ENCODE measurements at regions not wholly inside any gene's neighbourhood (a gene's known extent, or its start where the extent isn't known, plus 50 kb on each side); places are given as distances from the start of the nearest gene placed in this dataset.

GRCh38 chr1:173408886-173409285 is 68.2 kb upstream of the PRDX6 start:
- H3K4me1 Mint-ChIP-seq (ENCODE audit: low read depth, unreplicated experiment) = no peaks in the 10 kb centered on the region
- H3K27ac Mint-ChIP-seq (ENCODE audit: unreplicated experiment) = no peak overlapping the region
- H3K27me3 Mint-ChIP-seq (ENCODE audit: insufficient read depth, unreplicated experiment) = no peaks in the 10 kb centered on the region
- Histone ChIP-seq H3K27me3 (replicated peaks; ENCODE audit: control insufficient read depth, insufficient read depth, low read length) (no peaks in the 10 kb centered on the region), H3K36me3 (ENCODE audit: control insufficient read depth, insufficient read depth, low read length) (no peaks in the 10 kb centered on the region), H3K9me3 (no peaks in the 10 kb centered on the region), H3K4me3 (ENCODE audit: low read depth, low read length) (no peak overlapping the region), H3K4me1 (no peaks in the 10 kb centered on the region)
- ChIA-PET CTCF (no interaction called here), POLR2A (no interaction called here)
- no peak for DNase-seq
- no peaks in the 10 kb centered on the region for H3K36me3 Mint-ChIP-seq (ENCODE audit: insufficient read depth, unreplicated experiment)
- intact Hi-C loops (cut with micrococcal nuclease; ENCODE audit: unreplicated experiment) = loop anchor here (10.0 kb wide), 1 partner anchor 584 kb away; no protein-coding TSS in a partner anchor
- H3K9me3 Mint-ChIP-seq (ENCODE audit: unreplicated experiment) = no peaks in the 10 kb centered on the region
- BruUV-seq (replicated peaks) = no TSS peak
- TF ChIP-seq CTCF (IDR thresholded peaks at IDR 0.05; ENCODE audit: insufficient read depth in 1 of 2, low read depth in 1 of 2, low read length in 1 of 2, severe bottlenecking in 1 of 2, unreplicated experiment in 1 of 2) = no peak
- H3K4me3 Mint-ChIP-seq (ENCODE audit: unreplicated experiment) = no peak overlapping the region

GRCh38 chr1:173409613-173410012 is 67.5 kb upstream of the PRDX6 start:
- BruUV-seq (replicated peaks) = no TSS peak
- ChIA-PET POLR2A (no interaction called here), CTCF (no interaction called here)
- no peak for TF ChIP-seq CTCF (IDR thresholded peaks at IDR 0.05; ENCODE audit: insufficient read depth in 1 of 2, low read depth in 1 of 2, low read length in 1 of 2, severe bottlenecking in 1 of 2, unreplicated experiment in 1 of 2)
- H3K36me3 ChIP-seq (ENCODE audit: control insufficient read depth, insufficient read depth, low read length) = no peaks in the 10 kb centered on the region; the same call in 1 of the 2 replicates
- no peaks in the 10 kb centered on the region for H3K9me3 ChIP-seq
- no peaks in the 10 kb centered on the region for H3K27me3 ChIP-seq (replicated peaks; ENCODE audit: control insufficient read depth, insufficient read depth, low read length)
- intact Hi-C loops (cut with micrococcal nuclease; ENCODE audit: unreplicated experiment) = loop anchor here (10.0 kb wide), 1 partner anchor 585 kb away; no protein-coding TSS in a partner anchor
- Mint-ChIP-seq H3K9me3 (ENCODE audit: unreplicated experiment) (no peaks in the 10 kb centered on the region), H3K27me3 (ENCODE audit: insufficient read depth, unreplicated experiment) (no peaks in the 10 kb centered on the region), H3K4me3 (ENCODE audit: unreplicated experiment) (no peak overlapping the region), H3K4me1 (ENCODE audit: low read depth, unreplicated experiment) (no peaks in the 10 kb centered on the region), H3K36me3 (ENCODE audit: insufficient read depth, unreplicated experiment) (no peaks in the 10 kb centered on the region), H3K27ac (ENCODE audit: unreplicated experiment) (no peak overlapping the region)
- DNase-seq = no peak
- no peak overlapping the region for H3K4me3 ChIP-seq (ENCODE audit: low read depth, low read length)
- no peaks in the 10 kb centered on the region for H3K4me1 ChIP-seq

GRCh38 chr1:173410133-173410793 is 66.9 kb upstream of the PRDX6 start:
- no peak overlapping the region for H3K4me3 Mint-ChIP-seq (ENCODE audit: unreplicated experiment)
- Histone ChIP-seq H3K9me3 (no peaks in the 10 kb centered on the region), H3K27me3 (replicated peaks; ENCODE audit: control insufficient read depth, insufficient read depth, low read length) (no peaks in the 10 kb centered on the region), H3K4me3 (ENCODE audit: low read depth, low read length) (no peak overlapping the region), H3K36me3 (ENCODE audit: control insufficient read depth, insufficient read depth, low read length) (no peaks in the 10 kb centered on the region; the same call in 1 of the 2 replicates), H3K4me1 (no peaks in the 10 kb centered on the region)
- H3K9me3 Mint-ChIP-seq (ENCODE audit: unreplicated experiment) = no peaks in the 10 kb centered on the region
- intact Hi-C loops (cut with micrococcal nuclease; ENCODE audit: unreplicated experiment) = no loop called here
- no peaks in the 10 kb centered on the region for H3K36me3 Mint-ChIP-seq (ENCODE audit: insufficient read depth, unreplicated experiment)
- TF ChIP-seq CTCF (IDR thresholded peaks at IDR 0.05; ENCODE audit: insufficient read depth in 1 of 2, low read depth in 1 of 2, low read length in 1 of 2, severe bottlenecking in 1 of 2, unreplicated experiment in 1 of 2) = no peak
- CTCF ChIA-PET = no interaction called here
- no TSS peak for BruUV-seq (replicated peaks)
- H3K4me1 Mint-ChIP-seq (ENCODE audit: low read depth, unreplicated experiment) = no peaks in the 10 kb centered on the region
- DNase-seq = no peak
- POLR2A ChIA-PET = interaction anchor here (0.6 kb wide), 1 partner anchor 138 kb away, joined by 4 read pairs; no protein-coding TSS in a partner anchor
- no peak overlapping the region for H3K27ac Mint-ChIP-seq (ENCODE audit: unreplicated experiment)
- H3K27me3 Mint-ChIP-seq (ENCODE audit: insufficient read depth, unreplicated experiment) = no peaks in the 10 kb centered on the region
